HG03565 (cell line): ENCODE measurements at regions not wholly inside any gene's neighbourhood (a gene's known extent, or its start where the extent isn't known, plus 50 kb on each side); places are given as distances from the start of the nearest gene placed in this dataset.
"Not testable (repeated sequence)": the region's sequence is repeated elsewhere in the genome, so short reads cannot be mapped to it uniquely, and the experiment has no call there.

Source experiments
- ATAC-seq: cut with Tn5 transposase; IDR thresholded peaks from one replicate; pipeline ENCODE4 v1.9.1; 2021; ENCODE audit warnings: mild to moderate bottlenecking, moderate library complexity; ENCODE audit not compliant: unreplicated experiment

DNA sequence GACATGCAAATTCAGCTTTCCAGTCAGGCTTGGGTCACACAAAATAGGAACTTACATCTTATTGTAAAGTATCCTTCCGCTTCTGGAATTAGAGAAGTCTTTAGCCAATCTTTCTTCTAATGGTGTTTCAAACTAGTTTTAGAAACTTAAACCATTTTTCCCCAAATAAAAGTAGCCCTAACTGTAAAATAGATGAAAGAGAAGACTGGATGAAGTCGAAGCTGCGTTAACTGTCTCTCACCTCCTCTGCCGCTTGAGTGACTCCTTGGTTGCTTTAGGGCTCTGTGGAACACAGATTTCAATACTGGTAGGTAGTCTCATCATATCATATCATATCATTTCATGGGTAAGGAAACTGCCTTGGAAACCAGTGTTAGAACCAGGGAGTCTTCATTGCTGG lies 498.4 kb downstream of the XIRP2 start:
- ATAC-seq = no peak

DNA sequence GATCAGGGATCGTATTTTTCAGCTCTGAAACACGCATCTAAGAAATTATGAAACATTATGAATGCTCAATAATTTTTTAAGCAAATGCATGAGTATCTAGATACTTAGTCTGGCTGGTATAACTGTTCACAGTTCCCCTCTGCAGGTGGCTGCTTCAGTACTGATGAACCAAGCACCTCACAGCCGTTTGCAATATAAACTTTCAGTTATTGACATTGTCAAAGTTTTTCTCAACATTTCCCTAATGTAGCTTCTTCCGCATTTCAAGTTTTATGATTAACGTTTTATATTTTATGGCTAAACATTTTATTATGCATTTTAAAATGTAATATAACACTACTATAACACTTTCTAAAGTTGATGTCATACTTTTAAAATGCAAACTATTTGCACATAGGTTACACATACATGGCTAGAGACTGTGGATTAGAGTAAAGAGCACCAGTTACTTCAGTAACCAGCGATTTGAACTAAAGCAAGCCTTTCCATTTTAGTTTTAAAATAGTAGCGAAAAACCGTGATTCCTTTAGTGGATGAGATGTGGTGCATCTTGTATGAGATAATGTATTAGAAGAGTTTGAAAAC lies 495.4 kb downstream of the XIRP2 start:
- ATAC-seq = no peak

DNA sequence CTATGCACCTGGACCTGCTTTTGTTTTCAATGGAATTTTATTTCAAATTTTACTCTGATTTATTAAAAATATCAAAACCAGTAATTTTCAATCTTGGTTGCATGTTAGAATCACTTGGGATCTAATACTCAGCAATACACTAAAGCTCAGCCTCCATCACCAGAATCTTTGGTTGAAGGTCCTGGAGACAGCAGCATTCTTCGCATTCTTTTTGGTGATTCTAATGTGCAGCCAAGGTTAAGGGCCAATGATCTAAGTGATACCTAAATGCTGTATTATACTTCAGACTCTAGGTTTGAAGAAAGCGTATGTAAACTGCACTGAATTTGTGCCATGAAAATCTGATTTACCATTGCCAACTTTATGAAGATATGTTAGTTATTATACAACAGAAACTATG lies 493.1 kb downstream of the XIRP2 start:
- ATAC-seq = no peak

DNA sequence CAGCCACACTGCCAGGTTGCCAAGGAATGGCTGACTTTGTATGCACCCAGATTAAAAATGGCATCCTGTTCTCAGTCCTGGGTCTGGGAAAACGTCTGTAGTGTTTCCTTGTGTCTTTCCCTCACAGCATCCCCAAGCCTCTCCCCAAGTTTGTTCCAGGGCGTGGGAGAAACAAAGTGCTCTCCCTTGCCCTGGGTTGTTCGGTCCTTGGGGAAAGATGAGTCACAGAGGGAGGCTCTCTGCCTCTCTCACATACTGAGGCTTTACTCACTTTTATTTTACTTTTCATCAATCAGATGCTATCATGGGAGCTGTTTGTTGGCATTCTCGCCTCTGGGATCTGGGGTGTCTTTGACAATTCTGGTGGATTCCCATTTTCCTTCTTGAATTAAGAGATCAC lies 492.3 kb downstream of the XIRP2 start:
- ATAC-seq = no peak

DNA sequence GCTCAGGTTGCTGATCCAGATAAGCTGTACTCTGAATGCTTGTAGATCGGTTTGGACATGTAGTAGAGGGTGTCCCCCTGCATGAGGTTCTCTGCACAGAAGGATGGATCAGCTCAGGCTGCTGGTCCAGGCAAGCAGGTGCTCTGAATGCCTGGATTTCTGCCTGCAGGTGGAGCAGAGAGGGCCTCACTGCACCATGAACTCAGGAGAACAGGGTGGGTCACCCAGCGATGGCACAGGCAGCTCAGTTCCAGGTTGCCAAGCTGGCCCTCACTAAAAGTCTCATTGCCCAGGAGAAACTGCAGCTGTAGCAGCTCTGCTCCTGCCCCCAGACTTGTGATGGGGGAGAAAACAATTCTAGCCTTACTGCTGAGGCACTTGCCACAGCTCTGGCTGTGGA lies 491.8 kb downstream of the XIRP2 start:
- ATAC-seq = no peak

DNA sequence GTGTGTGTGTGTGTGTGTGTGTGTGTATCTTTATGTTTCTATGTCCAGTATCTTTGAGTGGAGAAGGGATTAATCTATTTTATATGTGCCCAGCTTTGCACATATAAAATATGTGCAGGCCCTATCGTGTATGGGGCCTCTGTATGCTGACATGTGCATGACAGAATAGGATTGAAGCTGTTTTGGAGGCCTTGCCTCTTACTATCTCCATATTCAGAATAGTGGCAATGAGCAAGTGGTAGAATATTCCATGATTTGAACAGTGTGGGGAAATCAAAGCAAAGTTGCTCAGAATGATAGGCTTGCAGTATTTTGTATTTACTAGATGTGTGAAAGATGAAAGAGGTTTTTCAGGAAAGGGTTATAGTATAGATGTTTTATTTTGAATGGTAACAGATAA lies 480.8 kb downstream of the XIRP2 start:
- no peak for ATAC-seq

DNA sequence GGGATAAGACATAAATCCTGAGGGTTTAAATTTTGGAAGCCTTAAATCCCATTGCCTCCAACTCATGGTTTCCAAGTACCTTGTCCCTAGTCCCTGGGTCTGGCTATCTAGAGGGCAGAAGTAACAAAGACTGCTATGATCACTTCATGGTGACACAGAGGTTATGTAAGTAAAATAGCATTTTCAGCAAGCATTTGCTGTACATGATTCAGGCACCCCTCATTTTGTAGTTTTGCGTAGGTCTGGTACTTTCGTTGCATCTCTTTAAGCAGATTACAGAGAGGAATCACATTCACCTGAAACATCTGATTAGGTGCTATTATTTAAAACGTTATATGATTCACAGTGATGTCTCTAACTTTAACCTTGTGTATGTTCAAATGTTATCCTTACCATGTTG lies 480.1 kb downstream of the XIRP2 start:
- ATAC-seq = no peak

DNA sequence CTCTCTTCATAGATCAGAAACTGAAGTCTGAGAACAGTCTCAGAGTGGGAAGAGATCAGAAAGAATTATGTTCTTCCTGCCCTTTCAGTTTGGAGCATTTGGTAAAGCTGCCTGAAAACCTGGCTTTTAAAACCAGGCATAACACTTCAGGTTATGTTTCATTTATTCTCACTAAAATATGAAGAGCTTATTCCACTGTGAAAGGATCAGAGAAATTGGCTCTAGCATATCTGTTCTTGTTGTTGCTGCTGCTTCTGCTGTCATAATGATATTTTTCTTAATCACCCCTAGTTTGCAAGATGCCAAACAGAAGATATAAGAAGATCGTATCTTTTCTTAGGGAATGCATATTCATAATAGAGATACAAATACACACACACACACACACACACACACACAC lies 476.9 kb downstream of the XIRP2 start:
- ATAC-seq = no peak

DNA sequence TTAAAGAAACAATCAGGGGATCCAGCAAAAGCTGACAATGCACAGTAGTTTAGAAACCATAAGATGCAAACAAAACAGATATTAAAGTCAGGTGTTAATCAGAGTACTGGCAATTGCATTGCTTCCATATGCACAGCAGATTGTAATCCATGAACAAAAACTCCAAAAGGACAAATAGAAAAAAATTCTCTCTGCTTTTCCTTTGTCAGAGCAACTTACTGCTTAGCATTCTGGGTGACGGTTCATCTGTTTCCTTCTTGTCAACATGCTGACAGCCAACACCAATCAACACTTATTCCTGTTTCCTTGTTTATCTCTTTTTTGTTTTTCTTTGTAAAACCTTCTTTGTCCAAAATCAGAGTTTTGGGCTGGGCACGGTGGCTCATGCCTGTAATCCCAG lies 473.1 kb downstream of the XIRP2 start:
- no peak for ATAC-seq

DNA sequence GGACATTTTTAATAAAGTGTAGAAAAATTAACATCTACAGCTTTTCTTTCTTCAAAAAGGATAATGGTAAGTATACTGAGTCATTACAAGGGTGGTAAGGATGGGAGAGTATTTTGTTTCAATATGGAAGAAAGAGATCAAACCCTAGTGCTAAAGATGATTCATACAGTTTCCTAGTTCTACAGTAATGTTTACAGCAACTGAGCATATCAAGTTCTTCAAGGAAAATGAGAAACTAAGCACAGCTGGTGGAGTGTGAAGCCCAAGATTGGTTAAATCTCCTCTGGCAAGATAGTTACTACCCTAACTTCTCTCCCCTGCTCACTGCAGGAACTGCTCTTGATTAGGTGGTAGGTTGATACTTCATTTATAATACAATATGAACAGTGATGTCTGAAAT lies 467.5 kb downstream of the XIRP2 start:
- no peak for ATAC-seq

DNA sequence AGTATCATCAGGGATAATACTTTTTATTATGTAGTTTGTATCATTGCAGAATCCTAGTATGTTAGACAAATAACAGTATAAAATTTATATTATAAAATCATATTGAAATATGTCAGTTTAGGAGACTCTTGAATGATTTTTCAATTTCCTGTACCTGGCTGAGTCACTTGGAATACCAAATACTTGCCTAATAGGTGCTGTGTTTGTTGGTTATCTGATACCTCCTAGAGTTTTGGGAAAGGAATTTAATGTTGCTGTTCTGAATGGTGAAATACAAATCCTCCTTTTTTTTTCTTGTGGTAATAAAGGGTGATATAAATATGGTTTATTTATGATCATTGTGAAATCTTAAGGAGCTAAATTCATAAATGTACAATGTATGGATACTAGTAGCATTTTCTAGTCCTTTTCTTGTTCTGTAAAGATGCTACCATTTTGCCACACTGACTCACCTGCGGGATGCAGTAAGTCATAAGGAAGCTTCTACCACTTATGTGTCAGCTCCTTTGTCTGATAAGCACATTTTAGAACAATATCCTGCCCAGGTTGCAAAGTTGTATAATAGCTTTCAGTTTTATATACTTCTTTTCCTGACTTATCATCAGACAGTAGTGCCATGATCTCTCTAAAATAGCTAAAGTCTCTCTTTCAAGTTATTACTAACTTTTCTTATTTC lies 465.5 kb downstream of the XIRP2 start:
- ATAC-seq = no peak

DNA sequence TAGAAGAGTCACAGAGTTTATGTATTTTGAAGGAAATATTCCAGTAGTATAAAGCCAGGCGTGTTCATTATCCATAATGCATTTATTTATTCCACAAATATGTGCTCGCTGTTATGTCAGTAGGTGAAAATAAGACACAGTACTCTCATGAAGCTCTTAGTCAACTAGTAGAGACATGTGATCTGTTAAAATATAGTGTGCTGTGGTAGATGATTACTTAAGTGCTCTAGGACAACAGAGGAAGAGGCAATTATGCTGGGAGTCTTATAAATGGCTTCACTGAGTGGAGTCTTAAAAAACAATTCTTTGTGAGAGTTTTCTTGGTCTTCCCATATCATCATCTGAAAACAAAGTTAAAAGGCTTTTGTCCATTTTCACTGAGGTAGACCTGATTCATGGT lies 457.3 kb downstream of the XIRP2 start:
- ATAC-seq = no peak

DNA sequence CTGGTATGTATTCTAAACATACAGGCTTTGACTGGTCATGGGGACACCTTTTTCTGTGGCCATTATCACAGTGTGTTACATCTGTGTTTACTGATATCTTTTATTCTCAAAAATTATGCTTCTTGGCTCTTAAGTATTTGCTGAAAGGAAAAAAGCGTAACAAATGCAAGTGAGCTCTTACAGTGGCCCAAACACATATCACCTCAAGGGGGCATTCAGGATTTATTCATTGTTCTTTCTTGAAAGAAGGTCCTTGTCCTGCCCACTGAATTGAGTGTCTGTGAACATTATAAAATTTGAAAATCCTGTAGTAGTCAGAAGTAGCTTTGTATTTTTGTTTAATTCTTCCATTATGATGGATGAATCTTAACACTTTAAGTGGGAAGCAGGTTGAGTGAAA lies 454.5 kb downstream of the XIRP2 start:
- ATAC-seq = no peak

DNA sequence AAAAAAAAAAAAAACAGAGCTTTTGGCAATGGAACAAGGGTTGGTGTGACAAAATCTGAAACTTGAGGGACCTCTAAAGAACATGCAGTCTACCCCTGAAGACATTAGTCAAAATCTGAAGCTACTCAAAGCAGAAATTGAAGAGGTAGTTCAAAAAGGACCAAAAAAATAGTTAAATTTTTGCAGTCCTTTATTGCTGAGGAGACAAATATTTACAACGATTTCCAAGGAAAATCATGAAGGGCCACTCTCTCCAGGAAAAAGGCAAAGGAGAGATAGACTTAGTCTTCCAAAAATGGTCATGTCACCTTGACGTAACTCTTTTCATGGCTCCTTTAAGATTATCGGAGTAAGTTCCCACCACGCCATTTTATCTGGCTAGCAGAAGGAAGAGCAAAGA lies 452.0 kb downstream of the XIRP2 start:
- no peak for ATAC-seq

DNA sequence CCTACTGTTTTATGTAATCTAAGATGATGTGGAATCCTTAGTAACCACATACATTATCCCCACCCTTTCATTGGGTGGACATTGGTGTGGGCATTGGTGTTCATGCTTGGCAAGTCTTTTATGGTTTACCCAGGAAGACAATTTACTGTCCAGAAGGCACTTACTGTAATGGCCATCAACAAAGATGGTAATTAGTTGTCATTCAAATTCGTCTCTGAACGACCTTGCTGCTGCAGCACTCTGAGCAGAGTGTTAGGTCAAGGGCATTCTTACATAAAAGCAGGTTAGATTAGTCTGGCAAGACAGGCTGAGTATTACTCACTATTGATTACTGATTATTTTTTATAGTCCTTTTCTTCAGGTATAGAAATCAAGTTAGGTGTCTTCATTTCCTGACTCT lies 447.9 kb downstream of the XIRP2 start:
- ATAC-seq = no peak

DNA sequence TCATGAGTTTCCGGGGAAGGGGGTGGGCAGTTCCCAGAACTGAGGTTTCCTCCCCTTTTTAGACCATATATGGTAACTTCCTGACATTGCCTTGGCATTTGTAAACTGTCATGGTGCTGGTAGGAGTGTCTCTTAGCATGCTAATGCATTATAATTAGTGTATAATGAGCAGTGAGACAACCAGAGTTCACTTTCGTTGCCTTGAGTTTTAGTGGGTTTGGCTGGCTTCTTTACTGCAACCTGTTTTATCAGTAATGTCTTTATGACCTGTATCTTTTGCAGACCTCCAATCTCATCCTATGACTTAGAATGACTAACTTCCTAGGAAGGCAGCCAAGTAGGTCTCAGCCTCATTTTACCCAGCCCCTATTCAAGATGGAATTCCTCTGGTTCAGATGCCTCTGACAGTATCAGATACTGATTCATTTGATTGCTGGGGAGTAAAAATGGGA lies 447.3 kb downstream of the XIRP2 start:
- ATAC-seq = no peak

DNA sequence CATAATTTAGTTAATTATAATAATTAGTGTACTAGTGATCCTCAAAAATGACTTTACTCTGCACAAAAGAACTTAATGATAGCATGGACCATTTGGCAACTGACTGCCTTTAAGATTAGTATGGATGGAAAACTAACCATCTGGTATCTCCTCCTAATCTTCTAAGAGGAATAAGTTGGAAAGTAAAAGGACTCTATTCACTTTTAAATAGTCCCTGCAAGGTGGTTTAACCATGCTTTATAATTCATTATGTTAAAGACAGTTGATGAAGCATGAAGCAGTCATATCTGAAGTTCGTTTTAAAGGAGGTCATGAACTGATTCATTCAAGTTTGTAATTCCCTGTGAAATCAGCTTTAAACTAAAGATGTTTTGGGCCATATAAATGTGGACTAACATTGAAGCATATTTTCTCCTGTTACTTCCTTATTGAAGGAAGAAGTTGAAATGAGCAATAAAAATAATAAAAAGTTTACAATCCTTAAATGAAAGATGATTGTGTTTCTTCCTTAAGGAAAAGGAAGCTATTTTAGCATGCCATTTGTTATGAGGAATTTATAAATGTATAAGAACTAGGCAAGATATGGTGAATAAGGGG lies 446.0 kb downstream of the XIRP2 start:
- ATAC-seq = no peak

DNA sequence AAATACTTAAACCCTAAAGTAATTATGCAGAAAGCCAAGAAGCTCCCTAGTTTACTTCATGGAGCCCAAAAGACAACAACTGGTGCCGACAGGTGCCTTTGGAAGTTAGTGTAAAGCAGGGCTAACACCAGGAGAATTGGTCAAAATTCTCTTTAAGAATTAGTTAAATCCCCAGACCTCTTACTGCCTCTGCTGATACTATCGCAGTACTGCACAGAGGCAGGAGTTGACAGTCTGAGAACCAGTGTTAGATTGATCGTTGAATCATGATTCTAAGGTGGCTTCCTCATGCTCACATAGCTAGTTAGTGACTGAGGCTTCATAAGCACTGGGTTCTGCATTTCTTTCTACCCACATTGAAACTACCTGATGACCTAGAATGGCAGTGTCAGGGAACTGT lies 445.0 kb downstream of the XIRP2 start:
- no peak for ATAC-seq

DNA sequence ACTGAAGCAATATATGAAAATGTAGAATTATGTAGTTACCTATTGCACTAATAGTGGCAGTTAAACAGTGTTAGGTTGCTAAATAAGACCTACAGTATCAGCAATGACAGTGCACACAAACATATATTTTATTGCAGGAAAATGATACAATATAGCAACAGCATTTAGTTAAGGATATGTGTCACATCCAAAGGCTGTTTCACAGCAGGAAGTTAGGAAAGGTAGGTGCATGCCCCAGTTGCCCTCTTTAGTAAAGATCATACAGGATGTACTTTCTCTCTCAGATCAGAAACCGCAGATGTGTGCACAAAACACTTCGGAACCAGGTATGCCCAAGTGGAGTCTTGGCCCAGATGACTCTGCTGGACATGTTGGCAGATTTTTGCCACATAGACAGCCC lies 444.1 kb downstream of the XIRP2 start:
- ATAC-seq = no peak

DNA sequence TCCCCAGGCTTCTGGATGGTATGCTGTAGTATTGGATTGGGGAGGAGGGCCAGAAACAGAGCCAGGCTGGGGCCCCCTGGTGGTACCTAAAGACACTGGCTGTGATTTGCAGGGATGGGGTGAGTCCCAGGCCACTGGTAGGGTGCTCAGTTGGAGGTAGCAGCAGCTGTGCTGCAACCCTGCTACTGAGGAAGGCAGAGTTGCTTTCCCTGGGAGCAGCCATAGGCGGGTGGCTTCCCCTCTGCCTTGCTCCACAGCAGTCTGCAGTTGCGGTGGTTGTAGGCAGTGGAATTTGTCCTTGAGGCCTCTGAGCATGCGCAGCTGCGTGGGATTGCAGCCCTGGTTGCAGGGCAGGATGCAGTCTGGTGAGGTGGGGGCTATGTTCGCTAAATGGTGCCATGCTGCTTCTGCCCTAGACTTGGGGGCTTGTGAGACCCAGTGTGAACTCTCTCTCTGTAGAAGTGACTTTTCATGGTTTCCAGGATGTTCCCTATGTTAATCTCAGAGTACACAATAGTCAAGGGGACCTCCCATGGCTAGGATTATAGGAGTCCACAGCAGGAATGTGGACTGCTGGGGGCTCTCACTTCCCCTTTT lies 443.5 kb downstream of the XIRP2 start:
- no peak for ATAC-seq

DNA sequence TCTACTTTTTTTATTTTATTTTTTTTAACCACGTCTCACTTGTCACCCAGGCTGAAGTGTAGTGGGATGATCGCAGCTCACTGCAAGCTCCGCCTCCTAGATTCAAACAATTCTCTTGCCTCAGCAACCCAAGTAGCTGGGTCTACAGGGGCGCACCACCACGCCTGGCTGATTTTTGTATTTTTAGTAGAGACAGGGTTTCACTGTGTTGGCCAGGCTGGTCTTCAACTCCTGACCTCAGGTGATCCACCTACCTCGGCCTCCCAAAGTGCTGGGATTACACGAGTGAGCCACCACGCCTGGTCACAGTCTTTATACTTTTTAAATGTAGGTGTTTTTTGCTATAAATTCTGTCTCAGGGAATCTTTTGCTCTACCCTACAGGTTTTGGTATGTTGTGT lies 440.5 kb downstream of the XIRP2 start:
- ATAC-seq = not testable (repeated sequence)

DNA sequence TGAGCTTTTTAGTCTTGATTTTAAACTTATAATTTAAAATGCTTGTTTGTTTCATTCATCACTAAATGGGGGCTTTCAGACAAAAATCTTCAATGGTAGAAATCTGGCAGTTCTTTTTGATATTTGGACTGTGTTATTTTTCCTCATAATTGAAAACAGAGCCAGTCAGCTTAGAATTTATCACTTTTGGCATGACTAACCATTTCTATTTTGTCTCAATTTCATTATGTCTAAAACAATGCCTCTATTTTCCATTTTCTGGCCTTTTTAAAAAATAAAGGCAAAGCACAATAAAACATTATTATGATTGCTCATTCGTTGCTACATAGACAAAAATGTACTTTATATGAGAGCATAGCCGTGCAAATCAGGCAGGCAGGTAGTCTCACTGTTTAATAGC lies 434.5 kb downstream of the XIRP2 start:
- ATAC-seq = no peak
